ENCODE measurements at regions not wholly inside any gene's neighbourhood (a gene's known extent, or its start where the extent isn't known, plus 50 kb on each side); places are given as distances from the start of the nearest gene placed in this dataset.

GRCh38 chr6:14635934-14636591 is 518.5 kb downstream of the CD83 start:
- DNase-seq (ENCODE audit: low read depth in 2 of 2), result no peak

- no peak for DNase-seq (ENCODE audit: low read depth in 2 of 2)
Measured at GRCh38 chr6:14638435-14638905, 520.9 kb downstream of the CD83 start.

GRCh38 chr6:14638906-14639761 is 521.6 kb downstream of the CD83 start:
- no peak for DNase-seq (ENCODE audit: low read depth in 2 of 2)

- DNase-seq (ENCODE audit: low read depth in 2 of 2), result no peak
Measured at GRCh38 chr6:14639983-14640599, 522.5 kb downstream of the CD83 start.

- no peak for DNase-seq (ENCODE audit: low read depth in 2 of 2)
Measured at GRCh38 chr6:14640631-14641030, 523.1 kb downstream of the CD83 start.

- no peak for DNase-seq (ENCODE audit: low read depth in 2 of 2)
Measured at GRCh38 chr6:14641423-14642135, 524.0 kb downstream of the CD83 start.

GRCh38 chr6:14642136-14642505 is 524.5 kb downstream of the CD83 start:
- no peak for DNase-seq (ENCODE audit: low read depth in 2 of 2)

- DNase-seq (ENCODE audit: low read depth in 2 of 2), result no peak
Measured at GRCh38 chr6:14642842-14643241, 525.3 kb downstream of the CD83 start.

- no peak for DNase-seq (ENCODE audit: low read depth in 2 of 2)
Measured at GRCh38 chr6:14644381-14644780, 526.8 kb downstream of the CD83 start.

GRCh38 chr6:14645221-14645620 is 527.6 kb downstream of the CD83 start:
- DNase-seq (ENCODE audit: low read depth in 2 of 2), result no peak

GRCh38 chr6:14645841-14646240 is 528.3 kb downstream of the CD83 start:
- DNase-seq (ENCODE audit: low read depth in 2 of 2), result no peak

GRCh38 chr6:14646371-14646770 is 528.8 kb downstream of the CD83 start:
- DNase-seq (ENCODE audit: low read depth in 2 of 2), result no peak

GRCh38 chr6:14647357-14647756 is 529.8 kb downstream of the CD83 start:
- DNase-seq (ENCODE audit: low read depth in 2 of 2), result no peak

- no peak for DNase-seq (ENCODE audit: low read depth in 2 of 2)
Measured at GRCh38 chr6:14652536-14652935, 535.0 kb downstream of the CD83 start.

GRCh38 chr6:14655201-14656061 is 537.9 kb downstream of the CD83 start:
- DNase-seq (ENCODE audit: low read depth in 2 of 2), result no peak

- no peak for DNase-seq (ENCODE audit: low read depth in 2 of 2)
Measured at GRCh38 chr6:14656078-14656521, 538.5 kb downstream of the CD83 start.

GRCh38 chr6:14656649-14657048 is 539.1 kb downstream of the CD83 start:
- no peak for DNase-seq (ENCODE audit: low read depth in 2 of 2)

- DNase-seq (ENCODE audit: low read depth in 2 of 2), result no peak
Measured at GRCh38 chr6:14658030-14658429, 540.5 kb downstream of the CD83 start.

- DNase-seq (ENCODE audit: low read depth in 2 of 2), result no peak
Measured at GRCh38 chr6:14658886-14659561, 541.5 kb downstream of the CD83 start.

GRCh38 chr6:14659841-14660240 is 542.3 kb downstream of the CD83 start:
- no peak for DNase-seq (ENCODE audit: low read depth in 2 of 2)

Data from stimulated activated CD8-positive, alpha-beta memory T cell treated with anti-CD3 and anti-CD28 coated beads, Interleukin-2, amount 100 ng/mL, for 1 hour (primary cell).